ENCODE measurements at regions not wholly inside any gene's neighbourhood (a gene's known extent, or its start where the extent isn't known, plus 50 kb on each side); places are given as distances from the start of the nearest gene placed in this dataset.

GRCh38 chr2:71844967-71845366 lies 302.7 kb downstream of the CYP26B1 start:
- ATAC-seq (no peak), DNase-seq (no peak)
- ChIA-PET CTCF (no interaction called here), POLR2A (no interaction called here)
- no peaks in the 10 kb centered on the region for H3K9me3 Mint-ChIP-seq
- H3K27ac Mint-ChIP-seq, result no peak overlapping the region
- H3K36me3 Mint-ChIP-seq (ENCODE audit: low read depth), result no peaks in the 10 kb centered on the region
- H3K4me3 Mint-ChIP-seq, result no peak overlapping the region
- H3K4me1 Mint-ChIP-seq (ENCODE audit: low read depth), result no peaks in the 10 kb centered on the region
- no peak for TF ChIP-seq CTCF (IDR thresholded peaks at IDR 0.05)
- peaks cover 7% of the 10 kb centered on the region for H3K27me3 Mint-ChIP-seq
- intact Hi-C loops (cut with micrococcal nuclease), result no loop called here

- H3K27me3 Mint-ChIP-seq, result peaks cover 7% of the 10 kb centered on the region
Observed at GRCh38 chr2:71843391-71843850, 304.2 kb downstream of the CYP26B1 start.

GRCh38 chr2:71842744-71843143 lies 304.9 kb downstream of the CYP26B1 start:
- no peaks in the 10 kb centered on the region for H3K36me3 Mint-ChIP-seq (ENCODE audit: low read depth)
- H3K4me1 Mint-ChIP-seq (ENCODE audit: low read depth), result no peaks in the 10 kb centered on the region
- ChIA-PET POLR2A (no interaction called here), CTCF (no interaction called here)
- no peak for TF ChIP-seq CTCF (IDR thresholded peaks at IDR 0.05)
- intact Hi-C loops (cut with micrococcal nuclease), result no loop called here
- DNase-seq (no peak), ATAC-seq (no peak)
- H3K9me3 Mint-ChIP-seq, result no peaks in the 10 kb centered on the region
- H3K27me3 Mint-ChIP-seq, result peaks cover 7% of the 10 kb centered on the region
- no peak overlapping the region for H3K4me3 Mint-ChIP-seq
- no peak overlapping the region for H3K27ac Mint-ChIP-seq

More at GRCh38 chr2:71843391-71843850, 304.2 kb downstream of the CYP26B1 start:
- POLR2A ChIA-PET, result no interaction called here
- CTCF ChIA-PET, result no interaction called here
- intact Hi-C loops (cut with micrococcal nuclease), result no loop called here
- Mint-ChIP-seq H3K27ac (no peak overlapping the region), H3K36me3 (ENCODE audit: low read depth) (no peaks in the 10 kb centered on the region), H3K9me3 (no peaks in the 10 kb centered on the region), H3K4me1 (ENCODE audit: low read depth) (no peaks in the 10 kb centered on the region), H3K4me3 (no peak overlapping the region)
- no peak for TF ChIP-seq CTCF (IDR thresholded peaks at IDR 0.05)
- no peak for ATAC-seq
- no peak for DNase-seq

- POLR2A ChIA-PET, result no interaction called here
- CTCF ChIA-PET, result no interaction called here
- no peak for TF ChIP-seq CTCF (IDR thresholded peaks at IDR 0.05)
Observed at GRCh38 chr2:71839826-71840225, 307.8 kb downstream of the CYP26B1 start.

GRCh38 chr2:71834796-71835195 lies 312.9 kb downstream of the CYP26B1 start:
- ChIA-PET POLR2A (no interaction called here), CTCF (no interaction called here)
- Mint-ChIP-seq H3K36me3 (ENCODE audit: low read depth) (no peaks in the 10 kb centered on the region), H3K4me1 (ENCODE audit: low read depth) (no peaks in the 10 kb centered on the region), H3K27ac (no peak overlapping the region), H3K27me3 (peaks cover 2% of the 10 kb centered on the region), H3K4me3 (no peak overlapping the region), H3K9me3 (no peaks in the 10 kb centered on the region)
- no peak for TF ChIP-seq CTCF (IDR thresholded peaks at IDR 0.05)
- intact Hi-C loops (cut with micrococcal nuclease), result no loop called here
- no peak for ATAC-seq
- no peak for DNase-seq

More at GRCh38 chr2:71839826-71840225, 307.8 kb downstream of the CYP26B1 start:
- Mint-ChIP-seq H3K36me3 (ENCODE audit: low read depth) (no peaks in the 10 kb centered on the region), H3K4me1 (ENCODE audit: low read depth) (no peaks in the 10 kb centered on the region), H3K27ac (no peak overlapping the region), H3K27me3 (peaks cover 7% of the 10 kb centered on the region), H3K4me3 (no peak overlapping the region), H3K9me3 (no peaks in the 10 kb centered on the region)
- no peak for DNase-seq
- no peak for ATAC-seq
- intact Hi-C loops (cut with micrococcal nuclease), result no loop called here
